ENCODE measurements at regions not wholly inside any gene's neighbourhood (a gene's known extent, or its start where the extent isn't known, plus 50 kb on each side); places are given as distances from the start of the nearest gene placed in this dataset.

DNA sequence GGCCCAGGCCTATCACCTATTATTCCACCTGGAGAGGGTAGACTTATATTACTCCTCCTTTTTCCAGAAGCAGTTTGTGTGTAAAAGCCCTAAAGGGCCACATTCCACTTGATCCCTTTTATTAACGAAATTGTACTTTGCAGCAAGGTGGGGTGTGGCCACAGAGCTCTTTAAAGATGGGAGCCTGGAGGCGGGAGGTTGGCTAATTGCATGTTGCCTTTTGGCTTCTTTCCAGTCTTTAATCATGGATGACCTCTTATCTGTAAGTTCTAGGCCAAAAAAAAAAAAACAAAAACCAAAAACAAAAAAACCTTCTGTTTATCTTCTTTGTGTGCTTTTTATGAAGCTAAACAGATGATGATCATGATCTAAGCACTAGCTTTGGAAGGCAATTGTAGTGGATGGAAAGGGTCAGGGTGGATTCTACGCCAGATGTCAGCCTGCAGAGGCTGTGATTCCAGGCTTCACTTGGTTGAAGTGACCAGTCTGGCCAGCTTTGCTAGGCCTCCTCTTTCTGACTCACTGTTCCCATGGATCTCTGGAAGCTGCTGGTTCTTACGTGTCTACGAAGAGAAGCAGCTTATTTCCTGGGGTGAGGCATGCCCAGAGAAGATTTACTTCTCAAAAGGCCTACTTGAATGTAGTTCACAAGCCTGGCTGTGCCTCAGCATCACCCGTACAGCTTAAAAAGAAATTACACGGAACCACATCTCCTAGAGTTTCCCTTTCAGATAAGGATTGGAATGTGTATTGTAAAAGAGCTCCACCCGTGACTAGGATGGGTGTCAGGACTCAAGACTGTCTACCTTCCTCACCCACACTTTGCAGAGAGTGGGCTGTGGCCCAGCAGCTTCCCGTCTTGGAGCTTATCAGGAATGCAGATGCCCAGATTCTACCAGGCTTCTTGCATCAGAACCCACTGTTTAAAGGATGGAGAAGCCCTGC, 330.9 kb upstream of the C2CD4B start:
- Mint-ChIP-seq H3K4me3 (no peak overlapping the region), H3K36me3 (no peaks in the 10 kb centered on the region), H3K27me3 (no peaks in the 10 kb centered on the region), H3K9me3 (no peaks in the 10 kb centered on the region), H3K27ac (no peak overlapping the region), H3K4me1 (no peaks in the 10 kb centered on the region)
- no peak for ATAC-seq (ENCODE audit: low read depth in 2 of 2)
- DNase-seq: no peak

DNA sequence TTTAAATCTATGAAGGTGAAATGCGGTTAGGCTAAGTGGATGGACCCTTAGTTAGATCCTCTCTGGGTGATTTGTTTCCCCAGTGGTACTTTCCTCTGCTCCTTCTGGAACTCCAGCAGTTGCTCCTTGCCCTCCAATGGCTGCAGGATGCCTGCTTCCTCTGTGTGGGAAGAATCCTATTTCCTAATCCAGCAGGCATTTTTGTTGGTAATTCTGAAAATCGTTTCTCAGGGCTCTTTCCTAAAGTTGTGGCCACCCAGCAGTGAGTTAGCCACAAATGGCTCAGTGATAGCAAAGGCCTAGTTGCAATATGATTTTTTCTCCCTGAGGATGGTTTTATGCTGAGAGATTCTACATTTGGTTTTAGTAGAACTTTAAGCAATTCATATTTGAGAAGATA, 332.3 kb upstream of the C2CD4B start:
- H3K9me3 Mint-ChIP-seq: no peaks in the 10 kb centered on the region
- H3K4me1 Mint-ChIP-seq: no peaks in the 10 kb centered on the region
- no peak overlapping the region for H3K4me3 Mint-ChIP-seq
- no peak overlapping the region for H3K27ac Mint-ChIP-seq
- no peaks in the 10 kb centered on the region for H3K36me3 Mint-ChIP-seq
- DNase-seq (no peak), ATAC-seq (ENCODE audit: low read depth in 2 of 2) (no peak)
- H3K27me3 Mint-ChIP-seq: no peaks in the 10 kb centered on the region

DNA sequence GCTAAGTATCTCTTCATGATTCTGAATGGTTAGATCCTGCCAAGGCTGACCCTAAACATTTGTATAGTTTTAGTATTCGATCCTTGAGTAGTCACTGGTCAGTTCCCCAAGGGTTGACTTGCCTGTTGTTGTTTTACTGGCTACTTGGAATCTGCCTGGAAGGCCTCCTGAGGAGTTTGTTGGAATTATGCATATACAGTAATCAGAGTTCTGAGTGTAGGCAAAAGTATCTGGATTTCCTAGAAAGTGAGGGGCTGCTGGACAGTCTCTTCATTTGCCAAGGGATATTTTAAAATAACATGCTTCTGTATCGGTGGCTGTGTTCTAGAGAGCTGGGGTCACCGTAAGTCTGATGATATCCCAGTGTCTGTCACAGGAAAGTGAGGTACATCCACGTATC, 333.2 kb upstream of the C2CD4B start:
- Mint-ChIP-seq H3K36me3 (no peaks in the 10 kb centered on the region), H3K4me1 (no peaks in the 10 kb centered on the region), H3K27me3 (no peaks in the 10 kb centered on the region), H3K9me3 (no peaks in the 10 kb centered on the region), H3K27ac (no peak overlapping the region), H3K4me3 (no peak overlapping the region)
- no peak for ATAC-seq (ENCODE audit: low read depth in 2 of 2)
- no peak for DNase-seq

DNA sequence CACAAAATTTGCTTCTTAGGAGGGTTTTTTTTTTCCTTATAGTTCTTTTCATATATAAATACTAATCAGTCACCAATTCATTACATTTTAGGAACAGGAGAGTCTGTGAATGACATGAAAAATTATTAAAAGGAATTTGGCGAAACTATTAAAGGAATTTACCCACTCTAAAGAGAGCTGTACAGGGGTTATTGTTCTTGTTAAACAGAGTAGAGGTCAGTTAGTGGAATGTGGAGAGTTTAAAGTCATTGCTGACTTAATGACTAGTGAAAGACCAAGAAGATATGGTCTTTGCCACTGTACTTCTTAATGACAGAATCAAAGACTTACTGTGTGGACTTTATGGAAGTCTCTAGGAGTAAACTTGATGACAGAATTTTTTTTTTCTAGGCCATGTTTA, 333.6 kb upstream of the C2CD4B start:
- no peak for ATAC-seq (ENCODE audit: low read depth in 2 of 2)
- Mint-ChIP-seq H3K9me3 (no peaks in the 10 kb centered on the region), H3K36me3 (no peaks in the 10 kb centered on the region), H3K27ac (no peak overlapping the region), H3K4me3 (no peak overlapping the region), H3K4me1 (no peaks in the 10 kb centered on the region), H3K27me3 (no peaks in the 10 kb centered on the region)
- no peak for DNase-seq

DNA sequence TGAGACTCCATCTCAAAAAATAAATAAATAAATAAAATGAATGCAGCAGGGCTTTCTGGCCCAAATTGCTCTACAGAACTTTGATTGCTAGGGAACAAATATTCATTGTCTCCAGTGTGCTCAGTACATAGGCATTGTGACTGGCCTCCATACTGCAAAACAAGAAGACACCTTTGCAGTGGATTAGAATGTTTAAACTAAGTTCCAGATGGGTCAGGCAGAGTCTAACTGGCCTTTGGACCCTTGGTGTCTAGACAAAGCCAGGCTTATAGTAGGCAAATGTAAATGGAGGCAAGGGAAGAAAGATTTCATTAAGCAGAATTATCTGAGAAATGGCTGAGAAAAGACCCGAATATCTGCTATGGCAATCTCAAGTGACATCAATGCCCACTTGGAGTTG, 335.2 kb upstream of the C2CD4B start:
- H3K27ac Mint-ChIP-seq: no peak overlapping the region
- H3K36me3 Mint-ChIP-seq: no peaks in the 10 kb centered on the region
- no peak for DNase-seq
- H3K4me3 Mint-ChIP-seq: no peak overlapping the region
- ATAC-seq (ENCODE audit: low read depth in 2 of 2): no peak
- no peaks in the 10 kb centered on the region for H3K27me3 Mint-ChIP-seq
- no peaks in the 10 kb centered on the region for H3K4me1 Mint-ChIP-seq
- peaks cover 0 to 4% (median 0%) of the 10 kb centered on the region in 7 donors for H3K9me3 Mint-ChIP-seq

DNA sequence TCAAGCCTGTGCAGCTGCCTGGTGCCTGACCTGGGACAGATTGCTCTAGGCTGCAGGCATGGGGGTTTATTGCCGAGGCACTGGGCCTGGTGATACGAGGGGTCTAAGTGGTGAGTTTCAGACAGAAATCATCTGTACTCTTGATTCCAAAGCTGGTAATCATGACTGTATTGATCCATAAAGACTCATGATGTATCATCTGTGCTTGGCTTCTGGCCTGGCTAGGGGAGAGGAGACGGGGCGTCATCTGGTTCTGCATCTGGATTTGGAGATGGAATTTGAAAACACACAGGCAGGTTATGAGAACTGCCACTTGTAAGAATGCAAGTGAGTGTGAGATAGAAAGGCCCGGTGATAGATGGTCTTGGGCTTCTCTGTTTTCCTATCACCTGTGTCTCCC, 337.4 kb upstream of the C2CD4B start:
- ATAC-seq (ENCODE audit: low read depth in 2 of 2) (no peak), DNase-seq (no peak)
- Mint-ChIP-seq H3K27me3 (no peaks in the 10 kb centered on the region), H3K4me1 (no peaks in the 10 kb centered on the region), H3K27ac (peak overlapping the region in 1 of 6 donors; percentile 7), H3K36me3 (no peaks in the 10 kb centered on the region), H3K4me3 (peak overlapping the region in 1 of 8 donors; percentile 42), H3K9me3 (peaks cover 0 to 4% (median 0%) of the 10 kb centered on the region in 7 donors)

DNA sequence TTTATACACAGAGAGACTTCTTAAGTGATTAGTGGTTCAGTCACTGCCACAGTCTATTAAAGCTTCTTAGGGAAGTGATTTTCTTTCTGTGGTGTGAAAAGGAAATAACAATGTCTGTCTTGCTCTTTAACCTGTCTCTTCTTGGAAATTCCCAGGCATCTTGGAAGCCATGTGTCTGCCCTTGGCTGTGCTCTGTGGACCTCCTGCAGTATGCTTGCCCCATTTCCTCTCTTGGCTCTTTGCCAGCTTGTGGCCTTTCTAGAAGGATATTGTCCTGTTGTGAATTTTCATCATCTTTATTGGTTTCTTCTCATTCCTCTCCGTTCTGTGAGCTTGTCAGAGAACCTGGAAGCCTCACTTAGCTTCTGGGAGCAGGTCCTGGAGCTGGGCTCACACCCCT, 338.4 kb upstream of the C2CD4B start:
- H3K4me1 Mint-ChIP-seq: no peaks in the 10 kb centered on the region
- no peaks in the 10 kb centered on the region for H3K27me3 Mint-ChIP-seq
- H3K36me3 Mint-ChIP-seq: no peaks in the 10 kb centered on the region
- H3K9me3 Mint-ChIP-seq: peaks cover 0 to 4% (median 0%) of the 10 kb centered on the region in 7 donors
- no peak overlapping the region for H3K4me3 Mint-ChIP-seq
- peak overlapping the region in 1 of 6 donors; percentile 34 for H3K27ac Mint-ChIP-seq
- ATAC-seq (ENCODE audit: low read depth in 2 of 2): no peak
- no peak for DNase-seq

DNA sequence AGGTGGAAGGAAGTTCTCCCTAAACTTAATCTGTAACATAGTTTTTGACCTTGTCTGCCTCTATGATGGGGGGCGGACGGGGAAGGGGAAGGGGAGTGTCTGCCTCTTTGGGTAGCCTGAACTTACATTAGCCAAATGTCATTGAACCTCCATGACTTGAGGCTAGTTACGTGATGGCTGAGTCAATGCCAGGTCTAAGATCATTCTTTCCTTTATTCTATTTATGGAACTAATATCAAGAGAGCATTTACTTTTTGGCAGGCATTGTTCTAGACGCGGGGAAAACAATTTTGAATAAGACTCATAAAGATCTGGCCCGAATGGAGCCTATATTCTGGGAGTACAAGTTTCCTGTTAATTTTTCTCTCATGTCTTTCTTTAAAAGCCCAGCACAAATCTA, 340.7 kb upstream of the C2CD4B start:
- no peaks in the 10 kb centered on the region for H3K4me1 Mint-ChIP-seq
- H3K9me3 Mint-ChIP-seq: peaks cover 0 to 4% (median 0%) of the 10 kb centered on the region in 7 donors
- peaks cover 0 to 4% (median 0%) of the 10 kb centered on the region in 3 donors for H3K27me3 Mint-ChIP-seq
- H3K27ac Mint-ChIP-seq: no peak overlapping the region
- H3K4me3 Mint-ChIP-seq: no peak overlapping the region
- H3K36me3 Mint-ChIP-seq: no peaks in the 10 kb centered on the region
- ATAC-seq (ENCODE audit: low read depth in 2 of 2) (no peak), DNase-seq (no peak)

DNA sequence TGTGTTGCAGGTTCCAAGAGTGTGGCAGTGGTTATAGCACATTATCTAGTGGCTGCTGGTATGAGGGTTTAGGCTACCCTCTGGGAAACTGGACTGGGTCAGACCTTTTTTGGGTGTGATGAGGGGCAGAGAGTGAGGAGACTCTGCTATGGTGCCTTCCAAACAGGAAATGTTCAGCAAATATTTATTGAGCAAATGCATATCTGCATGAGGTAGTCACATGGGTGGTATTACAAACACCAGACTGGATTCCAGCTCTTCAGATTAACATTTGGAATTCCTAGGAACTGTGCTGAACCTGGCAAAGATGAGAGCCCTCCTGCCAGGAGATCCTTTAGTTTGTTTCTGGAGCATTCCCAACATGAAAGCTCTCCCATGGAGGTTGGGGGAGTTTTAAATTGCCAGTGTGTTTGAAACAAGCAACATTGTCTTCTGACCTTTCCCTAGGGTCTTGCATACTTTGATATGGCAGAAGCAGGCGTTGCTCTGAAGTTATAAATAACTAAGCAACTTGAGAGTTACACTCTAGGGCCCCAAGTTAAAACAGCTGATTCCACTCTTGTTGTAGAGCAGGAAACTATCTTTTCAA, 341.2 kb upstream of the C2CD4B start:
- DNase-seq: no peak
- no peaks in the 10 kb centered on the region for H3K4me1 Mint-ChIP-seq
- no peak for ATAC-seq (ENCODE audit: low read depth in 2 of 2)
- H3K9me3 Mint-ChIP-seq: peaks cover 0 to 4% (median 0%) of the 10 kb centered on the region in 7 donors
- no peak overlapping the region for H3K4me3 Mint-ChIP-seq
- H3K36me3 Mint-ChIP-seq: no peaks in the 10 kb centered on the region
- peaks cover 0 to 7% (median 0%) of the 10 kb centered on the region in 3 donors for H3K27me3 Mint-ChIP-seq
- H3K27ac Mint-ChIP-seq: no peak overlapping the region

DNA sequence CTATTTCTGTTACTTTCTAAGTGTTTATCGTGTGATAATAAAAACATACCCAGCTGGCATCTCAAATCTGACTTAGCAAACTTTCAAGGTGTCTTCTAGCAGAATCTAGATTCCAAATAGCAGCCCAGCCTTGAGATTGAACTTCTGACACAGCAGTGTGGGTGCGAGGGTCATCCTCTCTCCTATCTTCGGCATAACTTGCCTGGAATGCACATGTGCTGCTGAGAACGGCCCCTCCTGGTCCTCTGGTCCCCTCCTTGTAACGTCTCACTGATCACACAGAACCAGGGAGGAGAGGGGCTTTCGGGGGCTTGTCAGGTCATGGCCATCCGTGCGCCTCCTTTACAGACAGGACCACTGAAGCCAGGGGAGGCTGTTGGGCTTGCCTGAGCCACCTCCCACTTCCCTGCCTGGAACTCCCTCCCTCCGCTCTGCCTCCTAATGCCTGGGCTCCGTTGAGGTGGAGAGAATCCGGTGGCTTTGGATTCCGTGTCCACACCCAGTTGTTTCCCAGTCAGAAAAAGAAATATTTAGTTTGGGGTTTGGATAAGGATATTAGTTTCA, 344.4 kb upstream of the C2CD4B start:
- H3K9me3 Mint-ChIP-seq: peaks cover 0 to 3% (median 0%) of the 10 kb centered on the region in 7 donors
- H3K4me1 Mint-ChIP-seq: no peaks in the 10 kb centered on the region
- peak overlapping the region in 1 of 6 donors; percentile 36 for H3K27ac Mint-ChIP-seq

DNA sequence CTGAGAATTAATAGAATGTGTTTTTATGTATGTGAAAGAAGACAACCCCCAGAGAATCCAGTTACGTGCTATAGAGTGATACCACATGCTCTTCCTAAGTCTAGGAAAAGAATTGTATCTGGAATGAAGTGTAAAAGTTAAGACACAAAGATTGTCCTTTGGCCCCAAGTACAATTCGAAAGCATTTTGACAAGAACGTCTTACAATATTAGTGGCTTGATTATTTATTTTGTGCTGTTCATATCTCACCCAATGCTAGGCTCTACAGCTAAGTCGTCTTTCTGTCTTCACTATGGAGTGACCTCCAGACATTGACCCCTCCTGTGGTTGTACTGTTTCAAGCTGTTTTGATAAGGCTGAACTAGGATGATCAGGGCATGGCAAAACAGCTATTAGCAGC, 345.7 kb upstream of the C2CD4B start:
- Mint-ChIP-seq H3K36me3 (no peaks in the 10 kb centered on the region), H3K9me3 (no peaks in the 10 kb centered on the region), H3K4me3 (no peak overlapping the region), H3K27ac (no peak overlapping the region), H3K4me1 (no peaks in the 10 kb centered on the region), H3K27me3 (peaks cover 13 to 16% (median 15%) of the 10 kb centered on the region in 3 donors)
- DNase-seq: no peak
- no peak for ATAC-seq (ENCODE audit: low read depth in 2 of 2)

More for the DNA sequence above, 344.4 kb upstream of the C2CD4B start:
- DNase-seq (no peak), ATAC-seq (ENCODE audit: low read depth in 2 of 2) (no peak)
- no peak overlapping the region for H3K4me3 Mint-ChIP-seq
- peaks cover 6 to 15% (median 13%) of the 10 kb centered on the region in 3 donors for H3K27me3 Mint-ChIP-seq
- H3K36me3 Mint-ChIP-seq: no peaks in the 10 kb centered on the region

DNA sequence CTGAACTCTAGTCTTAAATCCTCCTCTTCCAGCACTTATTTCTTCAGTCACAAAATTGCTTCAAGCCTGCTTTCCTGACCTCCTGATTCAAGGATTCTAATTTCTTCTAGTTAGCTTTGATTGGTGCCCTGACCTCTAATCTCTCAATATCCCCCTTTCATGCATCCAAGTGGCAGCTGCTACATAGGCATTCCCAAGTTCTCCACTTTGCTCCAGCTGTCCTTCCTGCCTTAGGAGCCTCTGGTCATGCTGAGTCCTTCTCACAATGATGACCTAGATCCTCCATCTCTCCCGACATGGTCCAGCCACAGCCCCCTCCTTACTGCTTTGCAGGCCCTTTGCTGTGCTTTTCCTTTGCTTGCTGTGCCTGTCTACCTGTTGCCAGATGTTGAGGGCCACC, 347.8 kb upstream of the C2CD4B start:
- DNase-seq (no peak), ATAC-seq (ENCODE audit: low read depth in 2 of 2) (no peak)
- no peaks in the 10 kb centered on the region for H3K36me3 Mint-ChIP-seq
- H3K4me1 Mint-ChIP-seq: no peaks in the 10 kb centered on the region
- peaks cover 13 to 29% (median 22%) of the 10 kb centered on the region in 3 donors for H3K27me3 Mint-ChIP-seq
- no peak overlapping the region for H3K27ac Mint-ChIP-seq
- no peaks in the 10 kb centered on the region for H3K9me3 Mint-ChIP-seq
- peak overlapping the region in 1 of 8 donors; percentile 35 for H3K4me3 Mint-ChIP-seq

DNA sequence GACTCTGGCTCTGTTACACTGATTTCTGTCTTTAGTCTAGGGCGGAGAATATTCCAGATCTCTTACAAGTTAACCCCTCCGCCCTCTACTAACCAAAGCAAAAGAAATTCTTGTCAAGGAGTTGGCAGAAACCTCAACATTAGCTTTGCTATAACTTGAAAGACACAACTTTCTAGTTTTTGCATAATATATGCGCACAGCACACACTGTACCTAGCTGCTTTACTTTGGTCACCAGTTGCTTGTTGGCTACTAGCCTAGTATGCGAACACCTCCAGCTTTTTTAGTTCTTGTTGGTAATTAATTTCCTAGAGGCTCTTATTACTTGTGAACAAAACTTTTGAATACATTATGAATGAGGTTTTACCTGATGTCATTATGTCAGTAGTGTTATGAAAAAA, 348.8 kb upstream of the C2CD4B start:
- peaks cover 13 to 29% (median 22%) of the 10 kb centered on the region in 3 donors for H3K27me3 Mint-ChIP-seq
- ATAC-seq (ENCODE audit: low read depth in 2 of 2) (no peak), DNase-seq (no peak)
- H3K4me1 Mint-ChIP-seq: no peaks in the 10 kb centered on the region
- no peaks in the 10 kb centered on the region for H3K36me3 Mint-ChIP-seq
- no peak overlapping the region for H3K27ac Mint-ChIP-seq
- H3K4me3 Mint-ChIP-seq: no peak overlapping the region
- H3K9me3 Mint-ChIP-seq: no peaks in the 10 kb centered on the region

Measured in naive B cell (primary cell).